ENCODE measurements at regions not wholly inside any gene's neighbourhood (a gene's known extent, or its start where the extent isn't known, plus 50 kb on each side); places are given as distances from the start of the nearest gene placed in this dataset.

GRCh38 chr2:74039611-74040010, 54.9 kb downstream of the TET3 start:
- Mint-ChIP-seq H3K9me3 (no peaks in the 10 kb centered on the region), H3K27ac (peak overlapping the region; percentile 68), H3K36me3 (ENCODE audit: low read depth) (no peaks in the 10 kb centered on the region), H3K4me1 (ENCODE audit: low read depth) (peaks cover 82% of the 10 kb centered on the region), H3K27me3 (no peaks in the 10 kb centered on the region), H3K4me3 (no peak overlapping the region)
- DNase-seq = no peak
- no peaks in the 10 kb centered on the region for H3K27me3 ChIP-seq (ENCODE audit: control insufficient read depth in 1 of 2, insufficient read depth in 2 of 2, low read length in 2 of 2)
- peaks cover 52% of the 10 kb centered on the region for H3K4me1 ChIP-seq (ENCODE audit: insufficient read depth, low read length)
- H3K9me3 ChIP-seq (ENCODE audit: control insufficient read depth in 1 of 2, insufficient read depth in 1 of 2, low read length in 2 of 2) = no peaks in the 10 kb centered on the region
- no peaks in the 10 kb centered on the region for H3K36me3 ChIP-seq (ENCODE audit: insufficient read depth, low read length)
- no peak overlapping the region for H3K27ac ChIP-seq (ENCODE audit: low read depth in 1 of 2, low read length in 2 of 2)
- TF ChIP-seq CTCF (IDR thresholded peaks at IDR 0.05) = no peak
- intact Hi-C loops (cut with DNase I, micrococcal nuclease) = no loop called here
- ChIA-PET POLR2A (interaction anchor here (4.0 kb wide), 1 partner anchor 13 kb away, joined by 16 read pairs; no protein-coding TSS in a partner anchor), CTCF (no interaction called here)
- no peak for ATAC-seq (ENCODE audit: poor library complexity)
- H3K4me3 ChIP-seq (ENCODE audit: low read length) = no peak overlapping the region

GRCh38 chr2:74041182-74041581, 56.5 kb downstream of the TET3 start:
- ATAC-seq (ENCODE audit: poor library complexity) (no peak), DNase-seq (no peak)
- peaks cover 3% of the 10 kb centered on the region for H3K36me3 ChIP-seq (ENCODE audit: insufficient read depth, low read length)
- intact Hi-C loops (cut with DNase I, micrococcal nuclease) = no loop called here
- no peaks in the 10 kb centered on the region for H3K9me3 ChIP-seq (ENCODE audit: control insufficient read depth in 1 of 2, insufficient read depth in 1 of 2, low read length in 2 of 2)
- no peak overlapping the region for H3K4me3 Mint-ChIP-seq
- H3K36me3 Mint-ChIP-seq (ENCODE audit: low read depth) = peaks cover 8% of the 10 kb centered on the region
- POLR2A ChIA-PET = interaction anchor here (0.8 to 4.0 kb wide), 5 partner anchors 9 to 63 kb away, joined by 3 to 16 read pairs (median 5); no protein-coding TSS in a partner anchor
- no peak overlapping the region for H3K27ac ChIP-seq (ENCODE audit: low read depth in 1 of 2, low read length in 2 of 2)
- no peaks in the 10 kb centered on the region for H3K27me3 Mint-ChIP-seq
- no peak for TF ChIP-seq CTCF (IDR thresholded peaks at IDR 0.05)
- H3K27ac Mint-ChIP-seq = peak overlapping the region; percentile 55
- CTCF ChIA-PET = interaction anchor here (1.4 kb wide), 1 partner anchor 39 kb away, joined by 3 read pairs; no protein-coding TSS in a partner anchor
- H3K27me3 ChIP-seq (ENCODE audit: control insufficient read depth in 1 of 2, insufficient read depth in 2 of 2, low read length in 2 of 2) = no peaks in the 10 kb centered on the region
- peaks cover 89% of the 10 kb centered on the region for H3K4me1 Mint-ChIP-seq (ENCODE audit: low read depth)
- no peaks in the 10 kb centered on the region for H3K9me3 Mint-ChIP-seq
- peaks cover 45% of the 10 kb centered on the region for H3K4me1 ChIP-seq (ENCODE audit: insufficient read depth, low read length)
- H3K4me3 ChIP-seq (ENCODE audit: low read length) = no peak overlapping the region

- no peak for DNase-seq
- no peak for TF ChIP-seq CTCF (IDR thresholded peaks at IDR 0.05)
- intact Hi-C loops (cut with DNase I, micrococcal nuclease) = no loop called here
- Mint-ChIP-seq H3K27me3 (no peaks in the 10 kb centered on the region), H3K36me3 (ENCODE audit: low read depth) (peaks cover 12% of the 10 kb centered on the region), H3K4me3 (no peak overlapping the region), H3K27ac (peak overlapping the region; percentile 55), H3K9me3 (no peaks in the 10 kb centered on the region), H3K4me1 (ENCODE audit: low read depth) (peaks cover 84% of the 10 kb centered on the region)
- Histone ChIP-seq H3K27ac (ENCODE audit: low read depth in 1 of 2, low read length in 2 of 2) (no peak overlapping the region), H3K36me3 (ENCODE audit: insufficient read depth, low read length) (peaks cover 9% of the 10 kb centered on the region), H3K9me3 (ENCODE audit: control insufficient read depth in 1 of 2, insufficient read depth in 1 of 2, low read length in 2 of 2) (no peaks in the 10 kb centered on the region), H3K4me3 (ENCODE audit: low read length) (no peak overlapping the region), H3K4me1 (ENCODE audit: insufficient read depth, low read length) (peaks cover 41% of the 10 kb centered on the region), H3K27me3 (ENCODE audit: control insufficient read depth in 1 of 2, insufficient read depth in 2 of 2, low read length in 2 of 2) (no peaks in the 10 kb centered on the region)
- ATAC-seq (ENCODE audit: poor library complexity) = no peak
- CTCF ChIA-PET = interaction anchor here (1.4 kb wide), 1 partner anchor 40 kb away, joined by 3 read pairs; no protein-coding TSS in a partner anchor
- POLR2A ChIA-PET = interaction anchor here (1.0 to 4.0 kb wide), 4 partner anchors 9 to 64 kb away, joined by 3 to 16 read pairs (median 10); no protein-coding TSS in a partner anchor
Observed at GRCh38 chr2:74041726-74042125, 57.0 kb downstream of the TET3 start.
